ENCODE measurements at regions not wholly inside any gene's neighbourhood (a gene's known extent, or its start where the extent isn't known, plus 50 kb on each side); places are given as distances from the start of the nearest gene placed in this dataset.
"Not testable (repeated sequence)": the region's sequence is repeated elsewhere in the genome, so short reads cannot be mapped to it uniquely, and the experiment has no call there.

DNA sequence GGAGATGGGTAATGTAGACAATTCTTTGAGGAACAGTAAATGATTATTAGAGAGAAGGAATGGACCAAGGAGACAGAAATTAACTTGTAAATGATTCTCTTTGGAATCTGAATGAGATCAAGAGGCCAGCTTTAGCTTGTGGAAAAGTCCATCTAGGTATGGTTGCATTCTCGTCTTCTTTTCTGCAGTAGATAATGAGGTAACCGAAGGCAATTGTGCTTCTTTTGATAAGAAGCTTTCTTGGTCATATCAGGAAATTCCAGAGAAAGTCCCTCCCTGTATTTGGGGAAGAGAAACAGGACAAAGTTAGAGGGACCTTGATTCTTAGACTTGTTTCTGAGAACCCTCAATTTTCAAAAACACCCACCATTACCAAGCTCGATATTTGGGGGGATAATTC is 109.1 kb upstream of the PRSS16 start:
- Histone ChIP-seq H3K27ac (ENCODE audit: low read depth in 2 of 2, low read length in 1 of 2) (no peak overlapping the region), H3K27me3 (ENCODE audit: control insufficient read depth in 1 of 2, insufficient read depth in 2 of 2, low read length in 2 of 2) (no peaks in the 10 kb centered on the region), H3K4me1 (ENCODE audit: control insufficient read depth in 2 of 2, insufficient read depth in 2 of 2, low read length in 1 of 2) (peaks cover 4 to 6% of the 10 kb centered on the region in 2 donors), H3K4me3 (ENCODE audit: low read depth in 1 of 2, low read length in 2 of 2) (no peak overlapping the region), H3K9me3 (ENCODE audit: control insufficient read depth in 2 of 2, insufficient read depth in 1 of 2, low read depth in 1 of 2, low read length in 1 of 2) (no peaks in the 10 kb centered on the region), H3K36me3 (ENCODE audit: control insufficient read depth in 2 of 2, insufficient read depth in 2 of 2, low read length in 1 of 2) (no peaks in the 10 kb centered on the region)
- WGBS, 2 donors: 78 to 88% methylated on average over 3 of the region's 3 CpGs

DNA sequence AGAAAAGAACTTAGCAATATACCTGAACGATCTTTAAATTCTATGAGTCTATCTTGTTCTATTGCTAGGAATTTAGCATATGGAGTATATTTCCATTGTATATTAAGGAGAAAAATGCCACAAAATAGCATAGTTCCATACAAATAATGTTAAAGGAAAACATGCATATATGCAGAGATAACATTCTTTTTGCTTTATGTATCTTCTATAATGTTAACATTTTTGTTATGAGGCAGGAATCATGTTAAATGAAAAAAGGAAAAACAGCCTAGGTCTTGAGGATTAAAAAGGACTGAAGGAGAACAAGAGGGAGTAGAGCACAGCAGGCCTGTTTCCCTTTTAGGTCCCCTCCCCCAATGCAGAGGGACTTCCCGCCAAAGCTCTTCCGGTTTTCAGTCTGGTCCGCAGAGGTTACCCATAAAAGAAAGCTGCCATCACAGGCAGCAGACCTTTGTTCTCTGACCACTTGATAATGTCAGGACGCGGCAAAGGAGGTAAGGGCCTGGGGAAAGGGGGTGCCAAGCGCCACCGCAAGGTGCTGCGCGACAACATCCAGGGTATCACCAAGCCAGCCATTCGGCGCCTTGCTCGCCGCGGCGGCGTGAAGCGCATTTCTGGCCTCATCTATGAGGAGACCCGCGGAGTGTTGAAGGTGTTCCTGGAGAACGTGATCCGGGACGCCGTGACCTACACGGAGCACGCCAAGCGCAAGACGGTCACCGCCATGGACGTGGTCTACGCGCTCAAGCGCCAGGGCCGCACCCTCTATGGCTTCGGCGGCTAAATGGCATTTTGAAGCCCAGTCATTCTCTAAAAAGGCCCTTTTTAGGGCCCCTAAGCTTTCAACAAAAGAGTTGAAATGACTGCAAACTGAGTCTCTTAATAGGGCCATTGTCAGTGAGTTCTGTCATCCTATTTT is 108.4 kb upstream of the PRSS16 start:
- WGBS, 2 donors: 7% methylated on average over 36 of the region's 36 CpGs
- Histone ChIP-seq H3K27me3 (ENCODE audit: control insufficient read depth in 1 of 2, insufficient read depth in 2 of 2, low read length in 2 of 2) (no peaks in the 10 kb centered on the region), H3K9me3 (ENCODE audit: control insufficient read depth in 2 of 2, insufficient read depth in 1 of 2, low read depth in 1 of 2, low read length in 1 of 2) (no peaks in the 10 kb centered on the region), H3K27ac (ENCODE audit: low read depth in 2 of 2, low read length in 1 of 2) (peak overlapping the region; percentile 81 to 96), H3K36me3 (ENCODE audit: control insufficient read depth in 2 of 2, insufficient read depth in 2 of 2, low read length in 1 of 2) (no peaks in the 10 kb centered on the region), H3K4me3 (ENCODE audit: low read depth in 1 of 2, low read length in 2 of 2) (peak overlapping the region; percentile 75 to 79), H3K4me1 (ENCODE audit: control insufficient read depth in 2 of 2, insufficient read depth in 2 of 2, low read length in 1 of 2) (peaks cover 4% of the 10 kb centered on the region in 2 donors)

DNA sequence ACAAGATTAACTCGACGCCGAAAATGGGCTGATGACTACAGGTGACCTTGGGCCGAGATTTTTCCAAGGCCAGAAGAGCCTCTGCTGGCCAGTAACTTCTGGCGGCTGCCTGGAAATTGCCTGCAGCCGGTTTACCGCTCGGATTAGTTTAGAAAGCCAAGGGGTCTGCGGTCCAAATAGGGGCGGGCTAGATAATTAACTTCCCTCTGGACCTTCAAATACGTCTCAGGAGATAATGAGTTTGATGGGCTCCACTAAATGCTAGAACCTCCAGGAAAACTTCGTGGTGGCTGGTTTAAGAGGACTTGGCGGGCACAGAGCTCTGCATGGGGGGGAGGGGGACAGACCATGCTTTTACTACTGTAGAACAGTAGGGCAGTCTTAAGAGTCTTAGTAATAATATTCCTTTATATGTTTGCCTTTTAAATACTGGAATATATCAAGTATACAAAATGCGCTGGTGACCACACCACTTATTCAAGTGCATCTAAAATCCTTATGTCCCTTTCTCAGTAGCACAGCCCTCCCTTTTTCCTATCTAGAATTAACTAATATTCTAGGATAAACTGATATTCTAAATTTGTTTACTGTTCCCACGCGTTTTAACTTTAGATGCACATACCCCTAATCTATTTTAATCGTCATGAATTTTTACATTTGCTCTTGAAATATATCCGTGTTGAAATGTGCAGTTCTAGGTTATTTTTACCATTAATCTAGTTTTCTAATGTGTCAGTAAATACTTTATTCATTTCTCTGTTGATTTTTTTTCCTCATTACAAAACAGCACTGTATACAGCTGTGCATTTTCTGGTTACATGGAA is 107.5 kb upstream of the PRSS16 start:
- H3K4me1 ChIP-seq (ENCODE audit: control insufficient read depth in 2 of 2, insufficient read depth in 2 of 2, low read length in 1 of 2): peaks cover 4% of the 10 kb centered on the region in 2 donors
- no peaks in the 10 kb centered on the region for H3K36me3 ChIP-seq (ENCODE audit: control insufficient read depth in 2 of 2, insufficient read depth in 2 of 2, low read length in 1 of 2)
- H3K9me3 ChIP-seq (ENCODE audit: control insufficient read depth in 2 of 2, insufficient read depth in 1 of 2, low read depth in 1 of 2, low read length in 1 of 2): no peaks in the 10 kb centered on the region
- WGBS, 2 donors: 16 to 24% methylated on average over 18 of the region's 18 CpGs
- peak overlapping the region; percentile 81 to 96 for H3K27ac ChIP-seq (ENCODE audit: low read depth in 2 of 2, low read length in 1 of 2)
- H3K4me3 ChIP-seq (ENCODE audit: low read depth in 1 of 2, low read length in 2 of 2): peak overlapping the region; percentile 75 to 79
- H3K27me3 ChIP-seq (ENCODE audit: control insufficient read depth in 1 of 2, insufficient read depth in 2 of 2, low read length in 2 of 2): no peaks in the 10 kb centered on the region

DNA sequence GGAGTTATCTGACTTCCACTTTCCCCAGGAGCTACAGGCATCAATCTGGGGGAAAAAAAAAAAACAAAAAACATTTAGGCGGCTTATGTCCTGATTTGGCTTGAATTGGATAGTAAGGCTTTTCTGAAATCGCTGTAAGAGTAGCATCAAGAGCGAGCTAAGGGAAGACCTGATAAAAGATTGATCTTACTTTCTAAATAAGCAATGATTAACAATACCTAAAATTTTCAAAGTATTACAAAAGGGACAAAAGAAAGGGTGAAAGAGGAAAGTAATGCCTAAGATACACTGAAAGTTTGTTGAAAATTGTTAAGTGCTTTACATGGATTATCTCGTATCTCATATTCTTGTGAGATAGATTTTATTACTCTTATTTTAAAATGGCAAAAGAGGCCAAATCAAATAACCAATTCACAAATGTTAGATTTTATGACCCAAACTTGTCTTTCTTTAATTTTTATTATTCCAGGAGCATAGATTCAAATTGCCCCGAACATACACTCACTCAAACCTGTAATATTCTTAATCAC is 106.4 kb upstream of the PRSS16 start:
- no peak overlapping the region for H3K4me3 ChIP-seq (ENCODE audit: low read depth in 1 of 2, low read length in 2 of 2)
- H3K36me3 ChIP-seq (ENCODE audit: control insufficient read depth in 2 of 2, insufficient read depth in 2 of 2, low read length in 1 of 2): no peaks in the 10 kb centered on the region
- no peaks in the 10 kb centered on the region for H3K27me3 ChIP-seq (ENCODE audit: control insufficient read depth in 1 of 2, insufficient read depth in 2 of 2, low read length in 2 of 2)
- H3K27ac ChIP-seq (ENCODE audit: low read depth in 2 of 2, low read length in 1 of 2): no peak overlapping the region
- WGBS, 2 donors: 78 to 85% methylated on average over 5 of the region's 5 CpGs
- H3K4me1 ChIP-seq (ENCODE audit: control insufficient read depth in 2 of 2, insufficient read depth in 2 of 2, low read length in 1 of 2): peaks cover 4% of the 10 kb centered on the region in 2 donors
- no peaks in the 10 kb centered on the region for H3K9me3 ChIP-seq (ENCODE audit: control insufficient read depth in 2 of 2, insufficient read depth in 1 of 2, low read depth in 1 of 2, low read length in 1 of 2)

DNA sequence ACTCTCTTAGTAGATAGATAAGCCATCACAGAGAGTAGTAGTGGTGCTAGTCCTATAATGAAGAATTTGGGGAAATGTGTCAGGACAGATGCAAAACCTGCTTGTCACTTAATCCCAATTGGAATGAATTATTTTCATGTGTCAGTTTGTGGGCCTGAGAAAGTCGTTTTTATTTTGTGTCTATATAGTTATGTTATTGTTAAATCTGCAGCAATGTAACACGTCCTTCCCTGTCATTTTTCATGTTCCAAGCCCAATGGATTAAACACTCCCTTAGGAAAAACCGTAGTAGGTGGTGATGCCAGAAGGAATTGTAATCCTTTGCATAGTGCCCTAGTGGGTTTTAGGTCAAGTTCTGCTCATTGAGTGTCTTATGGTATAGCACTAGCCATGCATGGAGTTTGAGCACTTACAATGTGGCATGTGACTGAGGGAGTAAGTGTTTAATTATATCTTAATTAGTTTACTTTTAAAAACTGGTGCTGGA is 105.9 kb upstream of the PRSS16 start:
- Histone ChIP-seq H3K9me3 (ENCODE audit: control insufficient read depth in 2 of 2, insufficient read depth in 1 of 2, low read depth in 1 of 2, low read length in 1 of 2) (no peaks in the 10 kb centered on the region), H3K27me3 (ENCODE audit: control insufficient read depth in 1 of 2, insufficient read depth in 2 of 2, low read length in 2 of 2) (no peaks in the 10 kb centered on the region), H3K27ac (ENCODE audit: low read depth in 2 of 2, low read length in 1 of 2) (no peak overlapping the region), H3K4me3 (ENCODE audit: low read depth in 1 of 2, low read length in 2 of 2) (no peak overlapping the region), H3K4me1 (ENCODE audit: control insufficient read depth in 2 of 2, insufficient read depth in 2 of 2, low read length in 1 of 2) (peaks cover 4% of the 10 kb centered on the region in 2 donors), H3K36me3 (ENCODE audit: control insufficient read depth in 2 of 2, insufficient read depth in 2 of 2, low read length in 1 of 2) (no peaks in the 10 kb centered on the region)
- WGBS, 2 donors: 46 to 52% methylated on average over 3 of the region's 3 CpGs

DNA sequence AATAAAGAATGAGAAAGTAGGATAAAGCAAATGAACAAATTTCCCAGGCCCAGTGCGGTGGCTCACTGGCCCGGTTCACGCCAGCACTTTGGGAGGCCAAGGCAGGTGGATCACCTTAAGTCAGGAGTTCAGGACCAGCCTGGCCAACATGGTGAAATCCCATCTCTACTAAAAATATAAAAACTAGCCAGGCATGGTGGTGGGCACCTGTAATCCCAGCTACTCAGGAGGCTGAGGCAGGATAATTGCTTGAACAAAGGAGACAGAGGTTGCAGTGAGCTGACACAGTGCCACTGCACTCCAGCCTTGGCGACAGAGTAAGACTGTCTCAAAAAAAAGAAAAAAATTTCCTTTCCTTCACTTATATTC is 104.5 kb upstream of the PRSS16 start:
- 99% methylated on average over 4 of the region's 4 CpGs for WGBS, 2 donors
- H3K4me1 ChIP-seq (ENCODE audit: control insufficient read depth in 2 of 2, insufficient read depth in 2 of 2, low read length in 1 of 2); H3K27me3 ChIP-seq (ENCODE audit: control insufficient read depth in 1 of 2, insufficient read depth in 2 of 2, low read length in 2 of 2); H3K36me3 ChIP-seq (ENCODE audit: control insufficient read depth in 2 of 2, insufficient read depth in 2 of 2, low read length in 1 of 2); H3K27ac ChIP-seq (ENCODE audit: low read depth in 2 of 2, low read length in 1 of 2); H3K4me3 ChIP-seq (ENCODE audit: low read depth in 1 of 2, low read length in 2 of 2); H3K9me3 ChIP-seq (ENCODE audit: control insufficient read depth in 2 of 2, insufficient read depth in 1 of 2, low read depth in 1 of 2, low read length in 1 of 2): not testable (repeated sequence)

DNA sequence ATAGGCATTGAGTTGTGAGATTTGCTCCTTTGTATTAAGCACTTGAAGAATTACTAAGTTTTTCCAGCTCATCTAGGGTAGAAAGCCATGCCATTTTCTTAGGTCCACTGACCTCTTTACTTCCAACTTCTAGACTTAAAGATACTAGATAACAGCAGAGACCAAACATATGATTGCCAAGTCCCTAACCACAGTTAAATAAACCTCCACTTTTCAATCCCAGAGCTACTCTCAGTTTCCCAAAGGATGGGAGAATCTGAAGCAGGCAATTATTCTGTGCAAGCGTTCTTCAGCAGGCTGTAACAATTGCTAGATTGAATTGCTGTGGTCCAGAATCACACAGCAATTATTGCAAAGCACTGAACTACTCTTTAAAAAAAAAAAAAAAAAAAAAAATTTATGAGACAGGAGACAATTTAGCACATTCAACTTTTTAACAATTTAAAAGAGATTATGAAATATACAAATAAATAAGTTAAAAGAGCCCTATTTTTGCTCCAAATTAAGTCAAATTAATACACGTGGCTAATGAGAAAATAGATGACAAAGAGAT is 104.0 kb upstream of the PRSS16 start:
- Histone ChIP-seq H3K27ac (ENCODE audit: low read depth in 2 of 2, low read length in 1 of 2) (no peak overlapping the region), H3K4me3 (ENCODE audit: low read depth in 1 of 2, low read length in 2 of 2) (no peak overlapping the region), H3K9me3 (ENCODE audit: control insufficient read depth in 2 of 2, insufficient read depth in 1 of 2, low read depth in 1 of 2, low read length in 1 of 2) (no peaks in the 10 kb centered on the region), H3K27me3 (ENCODE audit: control insufficient read depth in 1 of 2, insufficient read depth in 2 of 2, low read length in 2 of 2) (no peaks in the 10 kb centered on the region), H3K36me3 (ENCODE audit: control insufficient read depth in 2 of 2, insufficient read depth in 2 of 2, low read length in 1 of 2) (no peaks in the 10 kb centered on the region), H3K4me1 (ENCODE audit: control insufficient read depth in 2 of 2, insufficient read depth in 2 of 2, low read length in 1 of 2) (peaks cover 4% of the 10 kb centered on the region in 2 donors)
- 68 to 78% methylated on average over 2 of the region's 2 CpGs for WGBS, 2 donors

DNA sequence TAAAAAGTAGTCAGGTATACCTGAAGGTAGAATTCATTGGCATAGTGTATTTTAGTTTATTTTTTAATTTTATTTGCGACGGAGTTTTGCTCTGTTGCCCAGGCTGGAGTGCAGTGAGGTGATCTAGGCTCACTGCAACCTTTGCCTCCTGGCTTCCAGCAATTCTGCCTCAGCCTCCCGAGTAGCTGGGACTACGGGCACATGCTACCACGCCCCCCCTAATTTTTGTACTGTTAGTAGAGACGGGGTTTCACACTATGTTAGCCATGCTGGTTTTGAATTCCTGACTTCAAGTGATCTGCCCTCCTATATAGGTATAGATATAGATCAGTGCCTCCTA is 102.8 kb upstream of the PRSS16 start:
- Histone ChIP-seq H3K27ac (ENCODE audit: low read depth in 2 of 2, low read length in 1 of 2) (no peak overlapping the region), H3K4me1 (ENCODE audit: control insufficient read depth in 2 of 2, insufficient read depth in 2 of 2, low read length in 1 of 2) (peaks cover 0 to 2% of the 10 kb centered on the region in 2 donors), H3K4me3 (ENCODE audit: low read depth in 1 of 2, low read length in 2 of 2) (no peak overlapping the region), H3K9me3 (ENCODE audit: control insufficient read depth in 2 of 2, insufficient read depth in 1 of 2, low read depth in 1 of 2, low read length in 1 of 2) (no peaks in the 10 kb centered on the region), H3K27me3 (ENCODE audit: control insufficient read depth in 1 of 2, insufficient read depth in 2 of 2, low read length in 2 of 2) (no peaks in the 10 kb centered on the region), H3K36me3 (ENCODE audit: control insufficient read depth in 2 of 2, insufficient read depth in 2 of 2, low read length in 1 of 2) (no peaks in the 10 kb centered on the region)
- WGBS, 2 donors: 21 to 34% methylated on average over 6 of the region's 6 CpGs

DNA sequence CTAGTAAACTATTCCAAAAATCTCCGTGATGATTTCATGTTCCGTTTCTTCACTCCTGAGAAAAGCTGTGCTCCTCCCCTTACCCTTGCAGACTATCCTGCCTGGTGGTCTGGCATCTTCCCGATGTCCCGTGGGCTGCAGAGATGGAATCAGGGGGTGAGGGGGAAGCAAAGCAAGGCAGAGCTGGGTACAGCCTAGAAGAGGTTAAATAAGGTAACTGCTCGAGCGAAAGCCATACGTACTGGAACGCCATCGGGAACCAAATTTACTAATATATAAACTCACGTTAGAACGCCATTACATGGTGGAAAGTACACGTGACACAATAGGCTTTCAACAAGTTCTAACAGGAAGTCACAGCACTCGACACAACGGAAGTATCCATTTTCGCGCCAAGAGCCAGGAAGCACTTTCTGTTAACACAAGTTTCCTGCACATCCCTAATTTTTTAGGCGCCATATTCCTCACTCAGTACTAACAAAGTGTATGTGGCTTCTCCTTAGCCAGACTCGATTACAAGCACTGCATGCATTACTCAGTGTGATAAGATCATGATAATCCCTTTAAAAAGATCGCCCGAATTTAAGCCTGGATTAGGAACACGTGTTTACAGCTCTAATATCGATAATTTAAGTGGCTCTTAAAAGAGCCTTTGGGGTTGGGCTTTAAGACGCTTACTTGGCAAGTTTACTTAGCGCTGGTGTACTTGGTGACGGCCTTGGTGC is 101.6 kb upstream of the PRSS16 start:
- peak overlapping the region; percentile 51 to 79 for H3K4me3 ChIP-seq (ENCODE audit: low read depth in 1 of 2, low read length in 2 of 2)
- no peaks in the 10 kb centered on the region for H3K9me3 ChIP-seq (ENCODE audit: control insufficient read depth in 2 of 2, insufficient read depth in 1 of 2, low read depth in 1 of 2, low read length in 1 of 2)
- H3K36me3 ChIP-seq (ENCODE audit: control insufficient read depth in 2 of 2, insufficient read depth in 2 of 2, low read length in 1 of 2): no peaks in the 10 kb centered on the region
- no peaks in the 10 kb centered on the region for H3K4me1 ChIP-seq (ENCODE audit: control insufficient read depth in 2 of 2, insufficient read depth in 2 of 2, low read length in 1 of 2)
- H3K27me3 ChIP-seq (ENCODE audit: control insufficient read depth in 1 of 2, insufficient read depth in 2 of 2, low read length in 2 of 2): no peaks in the 10 kb centered on the region
- 0 to 1% methylated on average over 25 of the region's 25 CpGs for WGBS, 2 donors
- H3K27ac ChIP-seq (ENCODE audit: low read depth in 2 of 2, low read length in 1 of 2): peak overlapping the region; percentile 72 to 98

All from esophagus (tissue), 2 donors.